Stimulated activated CD4-positive, alpha-beta T cell treated with anti-CD3 and anti-CD28 coated beads, Interleukin-2, amount 100 ng/mL, for 48 hours (primary cell): ENCODE measurements at regions not wholly inside any gene's neighbourhood (a gene's known extent, or its start where the extent isn't known, plus 50 kb on each side); places are given as distances from the start of the nearest gene placed in this dataset.
"Not testable (repeated sequence)": the region's sequence is repeated elsewhere in the genome, so short reads cannot be mapped to it uniquely, and the experiment has no call there.

ENCODE experiments used
- DNase-seq, 2 donors: peaks; one replicate each; pipeline ENCODE4 v3.0.0-alpha.2; 2020

DNA sequence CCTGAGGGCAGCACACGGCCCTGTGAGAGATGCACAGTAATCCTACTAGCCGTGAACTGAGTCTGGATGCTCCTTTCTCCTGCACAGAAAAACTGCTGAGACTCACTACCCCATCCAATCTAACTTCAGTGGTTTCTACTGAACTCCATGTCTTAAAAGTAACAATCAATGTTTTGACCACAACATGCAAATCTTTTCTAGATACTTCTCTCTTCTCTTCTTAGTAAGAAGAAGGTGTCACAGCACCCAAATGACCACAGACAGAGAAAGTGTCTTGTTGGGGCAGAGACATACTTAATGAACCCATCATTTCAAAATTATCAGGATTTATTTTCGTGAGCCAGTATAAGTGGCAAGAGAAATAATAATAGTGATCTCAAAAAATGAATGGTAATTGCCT, 285.8 kb upstream of the MEF2C start:
- DNase-seq, result no peak

DNA sequence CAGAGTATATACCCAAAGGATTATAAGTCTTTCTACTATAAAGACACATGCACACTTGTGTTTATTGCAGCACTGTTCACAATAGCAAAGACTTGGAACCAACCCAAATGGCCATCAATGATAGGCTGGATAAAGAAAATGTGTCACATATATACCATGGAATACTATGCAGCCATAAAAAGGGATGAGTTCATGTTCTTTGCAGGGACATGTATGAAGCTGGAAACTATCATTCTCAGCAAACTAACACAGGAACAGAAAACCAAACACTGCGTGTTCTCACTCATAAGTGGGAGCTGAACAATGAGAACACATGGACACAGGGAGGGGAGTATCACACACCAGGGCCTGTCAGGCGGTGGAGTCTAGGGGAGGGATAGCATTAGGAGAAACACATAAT, 281.7 kb upstream of the MEF2C start:
- DNase-seq, result not testable (repeated sequence)

DNA sequence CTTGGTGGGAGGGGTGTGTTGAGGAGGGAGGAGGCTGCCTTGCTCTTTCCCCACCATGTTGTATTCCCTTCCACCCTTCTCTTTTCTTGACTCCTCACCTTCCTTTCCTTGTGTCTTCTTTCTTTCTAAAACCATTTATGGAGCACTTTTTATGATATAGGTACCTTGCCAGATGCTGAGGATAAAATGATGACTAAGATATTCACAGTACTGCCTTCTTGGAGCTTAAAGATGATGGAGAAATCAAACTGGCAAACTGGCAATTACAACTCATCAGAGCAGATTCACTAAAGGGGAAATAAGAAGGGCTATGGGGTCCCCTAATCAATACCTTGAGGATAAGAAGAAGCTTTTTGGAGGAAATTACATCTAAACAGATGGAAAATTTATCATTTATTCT, 273.2 kb upstream of the MEF2C start:
- no peak for DNase-seq

- no peak for DNase-seq
Observed at GRCh38 chr5:89147031-89147430, 264.0 kb upstream of the MEF2C start.

GRCh38 chr5:89137148-89137547, 254.2 kb upstream of the MEF2C start:
- no peak for DNase-seq

DNA sequence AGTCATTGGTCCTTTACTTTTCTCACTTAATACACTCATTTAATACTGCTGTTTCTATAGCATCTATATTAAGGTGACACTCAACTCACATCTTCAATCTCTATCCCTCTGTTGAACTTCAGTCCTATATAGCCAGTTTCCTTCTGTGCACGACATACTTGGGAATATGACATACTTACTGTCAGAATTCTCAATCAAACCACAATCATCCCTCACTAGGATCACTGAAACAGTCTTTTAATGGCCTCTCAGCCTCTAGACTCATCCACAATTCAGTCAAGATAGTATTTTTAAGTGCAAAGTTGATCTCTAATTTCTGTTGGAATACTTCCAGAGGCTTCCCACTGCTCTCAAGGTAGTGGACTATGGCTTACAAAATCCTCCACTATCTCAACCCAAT, 251.0 kb upstream of the MEF2C start:
- no peak for DNase-seq

DNA sequence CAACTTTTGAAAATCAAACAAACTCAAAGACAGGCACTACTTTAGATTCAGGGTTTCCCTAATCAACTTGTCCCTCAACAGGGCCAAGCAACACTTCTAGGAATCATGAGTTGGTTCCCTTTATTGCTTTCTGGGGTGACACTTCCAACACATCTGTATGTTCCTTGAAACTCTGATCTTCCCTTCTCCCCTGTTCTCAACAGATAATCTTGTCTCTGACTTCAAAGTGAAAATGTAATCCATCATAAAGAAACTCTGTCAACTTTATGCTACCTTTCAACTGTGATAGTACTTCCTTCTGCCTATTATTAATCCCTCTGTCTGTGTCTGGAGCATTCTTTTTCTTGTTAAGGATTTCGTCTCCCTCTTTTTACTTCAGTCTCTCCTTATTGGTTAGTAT, 250.1 kb upstream of the MEF2C start:
- no peak for DNase-seq

GRCh38 chr5:89130851-89131250, 247.9 kb upstream of the MEF2C start:
- DNase-seq, result no peak

DNA sequence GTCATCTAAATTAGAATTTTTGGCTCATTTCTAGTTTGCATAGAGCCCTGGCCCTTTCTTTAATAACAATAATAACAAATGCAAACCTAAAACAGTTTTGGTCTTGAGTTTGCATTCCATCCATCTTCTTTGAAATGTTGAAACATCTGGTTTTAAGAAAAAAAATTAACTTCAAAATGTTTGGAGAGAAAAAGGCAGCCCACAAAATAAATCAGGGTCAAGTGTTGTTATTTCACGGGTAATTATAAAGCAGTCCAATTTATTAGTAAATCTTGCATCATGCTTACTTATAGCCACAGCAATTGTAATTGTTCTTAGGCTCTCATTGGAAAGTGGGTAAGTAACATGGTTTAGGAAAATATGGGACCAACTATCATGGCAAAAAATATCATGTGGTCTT, 247.0 kb upstream of the MEF2C start:
- DNase-seq, result no peak

DNA sequence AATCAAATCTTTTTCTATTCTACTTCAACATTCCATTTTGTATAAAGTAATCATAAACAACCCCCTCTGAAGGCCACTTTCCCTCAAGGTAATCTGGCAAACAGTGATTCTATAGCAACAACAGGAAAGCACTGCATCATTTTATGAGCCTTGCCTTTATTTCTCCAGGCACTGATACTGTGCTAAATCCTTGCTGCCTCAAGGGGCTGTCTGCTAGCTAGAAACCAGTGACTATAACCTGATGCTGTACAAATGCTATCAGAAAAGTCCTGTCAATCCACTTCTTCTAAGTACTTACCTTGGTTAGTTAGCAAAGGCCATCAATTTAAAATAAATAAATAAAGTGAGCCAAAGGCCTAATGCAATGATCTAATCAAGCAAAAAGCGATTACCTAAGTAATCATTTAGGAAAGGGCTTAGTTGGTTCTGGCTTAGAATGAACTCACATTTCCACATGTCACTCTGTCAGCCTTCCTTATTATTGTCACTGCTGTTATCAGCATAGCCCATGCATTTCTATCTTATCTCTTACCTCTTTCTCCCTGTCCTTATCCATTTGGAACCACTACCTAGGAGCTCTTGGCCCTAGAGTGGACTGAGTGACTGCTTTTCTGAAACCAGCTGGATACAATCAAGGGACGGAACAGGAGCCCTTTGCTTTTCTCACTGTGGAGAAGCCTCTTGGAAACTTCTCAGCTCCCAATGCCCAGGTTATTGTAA, 246.1 kb upstream of the MEF2C start:
- no peak for DNase-seq

GRCh38 chr5:89128092-89128491, 245.1 kb upstream of the MEF2C start:
- no peak for DNase-seq

DNA sequence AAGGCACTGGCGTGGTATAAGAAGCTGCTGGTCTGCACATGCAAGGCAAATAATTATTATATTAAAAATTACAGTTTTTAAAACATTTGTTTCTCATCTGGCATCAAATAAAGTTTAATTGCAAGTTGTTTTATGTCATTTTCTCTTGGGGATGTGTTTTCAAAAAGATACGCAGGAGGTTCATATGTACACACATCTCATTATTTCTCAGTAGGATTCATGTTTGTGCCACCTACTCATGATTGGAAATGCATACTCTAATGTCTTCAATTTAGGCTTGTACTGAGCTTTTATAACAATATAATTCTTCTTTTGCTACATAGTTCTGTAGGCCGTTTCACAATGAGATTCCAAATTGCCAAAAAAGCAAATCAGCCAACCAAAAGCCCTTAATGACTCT, 244.2 kb upstream of the MEF2C start:
- DNase-seq, result no peak

DNA sequence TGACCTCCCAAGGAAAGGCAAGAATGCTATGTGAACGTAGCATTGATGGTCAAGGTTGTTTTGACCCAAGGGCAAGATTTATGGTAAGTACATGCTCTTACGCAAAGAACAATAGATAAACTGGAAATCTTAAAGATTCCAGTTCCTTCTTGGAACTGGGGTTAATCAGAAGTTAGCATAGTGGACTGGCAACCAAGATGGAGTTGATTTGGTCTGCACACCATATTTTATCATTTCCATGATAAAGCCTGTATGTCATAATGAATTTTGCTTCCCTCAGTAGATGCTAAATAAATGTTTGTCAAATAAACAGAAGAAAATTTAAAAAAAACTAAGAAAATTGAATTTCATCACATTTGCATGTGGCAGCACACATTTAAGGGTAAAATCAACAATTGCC, 242.4 kb upstream of the MEF2C start:
- no peak for DNase-seq

GRCh38 chr5:89123581-89123980, 240.6 kb upstream of the MEF2C start:
- DNase-seq, result no peak

DNA sequence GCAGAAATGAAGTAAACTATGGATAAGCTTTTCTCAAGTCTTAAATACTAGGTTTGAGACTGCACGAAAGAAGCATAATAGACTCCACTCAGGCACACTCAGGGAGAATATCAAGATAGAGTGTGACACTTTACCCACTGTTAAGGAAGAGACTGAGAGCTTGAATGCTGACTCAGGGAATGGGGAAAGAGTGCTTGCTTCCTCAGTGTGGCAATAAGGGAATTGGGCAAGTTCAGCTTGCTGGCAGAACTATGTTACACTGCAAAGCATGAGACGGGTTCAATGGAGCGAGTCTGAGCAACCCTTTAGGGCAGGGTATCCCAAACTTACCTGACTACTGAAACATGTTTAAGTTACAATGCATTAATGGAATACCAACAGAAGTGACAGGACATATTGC, 237.7 kb upstream of the MEF2C start:
- no peak for DNase-seq

DNA sequence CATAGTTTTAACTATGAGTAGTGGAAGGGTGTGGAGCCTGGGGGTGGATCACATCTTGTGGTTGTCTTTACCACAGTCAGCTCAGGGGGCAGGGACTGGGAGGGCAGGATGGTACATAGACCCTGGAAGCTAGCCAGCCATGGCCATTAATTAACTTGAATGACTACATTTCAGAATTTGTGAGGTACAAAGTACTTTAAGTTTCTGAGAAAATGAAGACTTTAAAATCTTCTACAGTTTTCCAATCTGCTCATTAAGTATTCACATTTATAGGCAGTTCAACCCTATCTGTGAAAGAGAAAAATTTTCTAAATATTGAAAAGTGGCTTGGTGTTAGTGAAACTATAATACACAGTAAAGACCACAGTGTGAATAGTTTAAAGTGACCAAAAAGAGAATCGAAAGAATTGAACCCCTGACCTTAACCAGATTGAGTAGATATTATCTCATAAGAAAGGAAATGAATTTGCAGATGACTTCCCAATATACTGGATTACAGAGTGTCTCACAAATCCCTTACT, 234.2 kb upstream of the MEF2C start:
- DNase-seq, result no peak

DNA sequence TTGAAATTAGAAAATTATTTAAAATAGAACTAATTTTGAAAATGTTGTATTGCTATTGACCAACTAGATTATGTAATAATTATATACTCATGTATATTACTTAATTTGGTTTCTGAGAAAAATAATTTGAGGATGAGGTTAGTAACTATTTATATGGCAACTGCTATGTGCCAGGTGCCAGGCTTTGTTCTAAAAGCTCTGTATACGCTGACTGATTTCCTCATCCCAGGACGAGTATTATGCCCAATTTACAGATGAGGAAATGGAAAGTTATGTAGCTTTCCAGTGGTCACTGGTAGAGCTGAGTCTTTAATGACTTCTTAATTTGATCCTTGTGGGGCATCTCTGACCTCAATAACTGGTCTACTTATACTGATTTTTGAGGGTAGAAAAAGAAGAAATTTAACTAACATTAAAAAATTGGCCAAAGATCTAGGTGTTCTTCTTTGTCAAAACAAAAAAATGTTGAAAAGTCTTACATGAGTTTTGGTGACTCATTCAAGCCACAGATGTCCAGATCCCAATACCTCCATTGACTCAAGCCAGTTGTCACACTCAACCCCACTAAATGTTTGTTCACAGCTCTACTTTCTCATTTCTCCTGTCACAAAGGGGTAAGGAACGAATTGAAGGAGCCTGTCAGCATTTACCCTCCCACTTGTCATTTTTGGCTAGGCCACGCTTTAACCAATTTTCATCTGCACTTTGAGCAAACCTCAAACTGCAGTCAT, 228.1 kb upstream of the MEF2C start:
- no peak for DNase-seq

DNA sequence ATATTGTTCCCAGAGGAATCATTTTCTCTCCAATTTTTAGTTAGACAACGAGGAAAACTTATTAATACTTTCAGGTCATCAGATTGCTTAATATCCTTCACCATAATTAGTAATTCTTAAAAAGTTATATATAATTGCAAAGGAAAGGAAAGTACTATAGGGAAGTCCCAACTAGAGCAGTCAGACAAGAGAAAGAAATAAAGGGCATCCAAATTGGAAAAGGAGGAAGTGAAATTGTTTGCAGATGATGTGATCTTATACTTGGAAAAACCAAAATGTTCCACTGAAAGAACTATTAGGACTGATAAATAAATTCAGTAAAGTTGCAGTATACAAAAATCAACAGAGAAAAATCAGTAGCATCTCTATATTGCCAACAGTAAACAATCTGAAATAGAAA, 223.5 kb upstream of the MEF2C start:
- no peak for DNase-seq

- no peak for DNase-seq
Observed at GRCh38 chr5:89105836-89106235, 222.9 kb upstream of the MEF2C start.

DNA sequence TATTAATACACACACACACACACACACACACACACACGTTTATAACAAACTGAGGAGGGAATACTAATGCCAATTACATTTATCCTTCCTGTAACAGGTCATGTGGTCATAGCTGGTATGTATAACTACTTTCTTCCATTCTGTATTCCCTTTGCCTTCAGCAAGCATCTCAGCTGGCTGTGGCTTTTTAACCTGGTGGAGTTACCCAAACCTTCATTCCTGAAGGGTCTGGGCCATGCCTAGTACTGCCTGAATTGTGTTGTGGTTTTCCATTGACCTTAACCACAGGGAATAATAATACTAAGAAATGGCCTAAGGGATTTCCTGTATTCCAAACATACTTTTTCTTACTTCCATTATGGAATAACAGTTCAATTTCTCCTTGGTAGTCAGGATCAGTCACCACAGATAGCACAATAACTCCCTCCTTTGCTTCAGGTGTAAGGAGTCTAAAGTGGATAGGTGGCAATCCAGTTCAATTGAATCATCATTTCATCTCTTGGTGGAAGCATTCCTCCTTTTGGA, 222.2 kb upstream of the MEF2C start:
- DNase-seq, result no peak

- DNase-seq, result no peak
Observed at GRCh38 chr5:89098199-89098756, 215.3 kb upstream of the MEF2C start.

DNA sequence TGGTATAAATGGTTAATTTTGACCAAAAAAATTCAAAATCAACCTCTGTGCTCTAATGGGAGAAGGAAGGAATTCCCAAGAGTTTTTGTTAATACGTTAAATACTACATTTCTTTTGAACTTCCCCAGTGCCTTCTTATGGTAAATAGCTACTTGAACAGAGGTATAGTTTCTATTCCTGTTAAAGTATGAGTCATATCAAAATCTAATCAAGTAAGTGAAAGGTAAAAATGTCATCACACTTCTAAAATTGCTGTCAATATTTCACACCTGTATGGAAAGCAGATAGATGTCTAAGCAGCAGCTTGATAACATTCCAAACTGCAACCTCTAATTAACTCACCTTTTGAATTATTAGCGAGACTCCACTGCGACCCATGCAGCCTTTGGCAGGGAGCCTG, 214.1 kb upstream of the MEF2C start:
- DNase-seq, result no peak

DNA sequence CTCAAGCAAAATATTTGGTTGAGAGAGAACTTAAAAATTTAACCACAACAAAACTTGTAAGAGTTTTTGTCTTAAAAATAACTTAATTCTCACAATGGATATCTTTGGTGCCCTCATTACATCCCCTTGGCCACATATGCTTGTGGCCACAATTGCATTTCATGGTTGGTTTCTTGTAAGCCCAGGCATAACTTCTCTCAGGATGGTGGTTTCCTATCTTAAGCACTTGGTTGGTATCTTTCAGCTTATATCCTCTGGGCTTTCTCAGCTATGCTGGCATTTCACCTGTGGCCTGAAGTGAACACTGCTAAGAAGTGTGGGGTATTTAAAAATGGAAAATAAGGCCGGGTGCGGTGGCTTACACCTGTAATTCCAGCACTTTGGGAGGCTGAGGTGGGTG, 212.4 kb upstream of the MEF2C start:
- no peak for DNase-seq

DNA sequence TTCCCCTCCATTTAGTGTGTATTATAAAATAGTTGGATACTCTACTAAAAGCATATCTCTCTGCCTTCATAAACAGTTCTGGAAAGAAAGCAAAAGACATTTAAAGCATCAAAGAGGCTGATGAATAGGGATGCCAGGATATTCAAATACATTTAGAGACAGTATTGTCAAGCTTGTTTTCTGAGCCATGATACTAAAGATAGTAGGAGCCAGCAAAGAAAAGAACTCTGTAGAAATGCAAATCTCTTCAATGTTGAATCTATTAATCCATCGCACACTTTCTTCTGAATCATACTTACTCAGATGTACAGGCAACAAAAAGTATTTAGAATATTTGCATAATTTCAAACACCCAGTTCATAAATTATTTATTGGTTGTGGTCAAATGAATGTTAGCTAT, 207.1 kb upstream of the MEF2C start:
- no peak for DNase-seq
